HG03135 (cell line): ENCODE measurements at regions not wholly inside any gene's neighbourhood (a gene's known extent, or its start where the extent isn't known, plus 50 kb on each side); places are given as distances from the start of the nearest gene placed in this dataset.

Experiments
- ATAC-seq: cut with Tn5 transposase; IDR thresholded peaks from one replicate; pipeline ENCODE4 v1.9.1; 2021; ENCODE audit warnings: mild to moderate bottlenecking, moderate library complexity; ENCODE audit not compliant: unreplicated experiment

DNA sequence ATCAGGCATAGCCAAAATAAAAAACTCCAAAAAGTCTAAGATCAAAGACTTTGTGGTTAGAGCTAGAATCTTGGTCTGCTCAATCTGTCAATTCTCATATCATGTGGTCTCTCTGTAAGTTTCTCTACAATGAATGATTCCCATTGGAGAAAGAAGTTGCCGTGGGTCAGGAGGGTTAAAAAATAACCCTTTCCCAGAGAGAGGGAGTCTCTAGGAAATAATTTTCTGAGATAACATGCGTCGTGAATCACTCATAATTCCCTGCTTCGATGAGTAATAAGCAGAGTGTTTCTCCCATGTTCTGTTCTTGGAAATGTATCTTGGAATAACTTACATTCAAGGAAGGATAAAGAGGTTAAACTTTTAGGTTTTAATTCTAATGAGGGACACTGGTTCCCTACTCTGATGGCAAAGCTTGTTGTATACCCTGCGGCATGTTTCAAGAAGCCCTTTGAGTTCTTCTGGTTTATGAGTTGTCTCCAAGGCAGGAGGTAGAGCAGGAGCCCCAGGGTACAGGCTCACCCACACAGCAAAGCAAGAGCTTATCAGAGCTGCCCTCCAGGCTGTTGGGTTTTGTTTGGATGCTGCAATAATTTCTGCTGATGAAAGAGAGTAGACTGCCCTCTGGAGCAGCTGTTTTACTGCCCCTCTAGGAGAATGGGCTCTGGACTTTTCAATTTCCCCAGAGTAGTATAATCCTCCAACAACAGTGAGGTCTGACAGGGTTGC is 599.1 kb downstream of the QKI start:
- no peak for ATAC-seq

DNA sequence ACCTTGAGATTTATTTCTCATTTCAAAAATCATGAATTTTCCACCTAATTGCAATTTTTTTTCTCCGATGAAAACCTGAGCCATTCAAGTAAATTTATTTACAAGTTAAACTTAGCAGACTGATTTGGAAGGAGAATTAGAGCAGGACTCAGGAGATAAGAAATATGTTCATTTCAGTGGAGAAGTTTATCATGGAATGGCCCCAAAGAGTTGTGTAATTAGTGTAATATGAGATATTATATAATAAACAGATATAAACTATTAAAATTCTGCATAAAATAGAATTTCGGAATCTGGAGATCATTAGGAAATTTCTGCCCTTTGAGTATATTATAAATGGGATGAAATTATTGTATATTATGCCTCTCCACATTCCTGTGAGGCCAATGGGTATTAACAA is 596.8 kb downstream of the QKI start:
- ATAC-seq: no peak

DNA sequence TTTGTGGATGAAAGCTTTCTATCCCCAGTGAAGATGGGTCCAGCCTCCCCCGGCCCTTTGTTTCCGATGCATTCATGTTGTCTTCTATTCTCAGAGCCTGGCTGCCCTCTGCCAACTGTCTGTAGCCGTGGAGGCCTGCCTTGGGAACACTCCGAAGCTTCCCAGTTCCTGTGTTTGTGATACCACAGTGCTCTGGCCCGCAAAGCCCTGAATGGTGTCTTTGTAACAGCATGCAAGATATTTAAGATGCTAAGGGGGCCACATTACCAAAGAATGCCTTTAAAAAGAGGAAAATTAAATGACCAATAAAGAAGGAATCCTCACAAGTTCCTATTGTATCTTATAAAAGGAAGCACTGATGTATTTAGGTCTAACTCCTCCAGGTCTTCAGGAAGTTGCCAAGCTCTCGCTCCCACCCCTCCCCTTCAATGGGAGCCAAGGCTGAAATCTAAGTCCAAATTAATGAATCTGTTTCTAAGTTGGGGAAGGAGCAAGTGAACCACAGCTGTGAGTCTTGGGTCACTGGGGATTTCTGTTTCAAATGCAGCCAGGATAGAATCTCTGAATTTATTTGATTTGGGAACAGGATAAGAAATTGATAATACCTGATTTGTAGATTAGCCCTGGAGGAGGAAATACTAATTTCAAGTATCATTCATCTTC is 596.1 kb downstream of the QKI start:
- ATAC-seq: no peak

DNA sequence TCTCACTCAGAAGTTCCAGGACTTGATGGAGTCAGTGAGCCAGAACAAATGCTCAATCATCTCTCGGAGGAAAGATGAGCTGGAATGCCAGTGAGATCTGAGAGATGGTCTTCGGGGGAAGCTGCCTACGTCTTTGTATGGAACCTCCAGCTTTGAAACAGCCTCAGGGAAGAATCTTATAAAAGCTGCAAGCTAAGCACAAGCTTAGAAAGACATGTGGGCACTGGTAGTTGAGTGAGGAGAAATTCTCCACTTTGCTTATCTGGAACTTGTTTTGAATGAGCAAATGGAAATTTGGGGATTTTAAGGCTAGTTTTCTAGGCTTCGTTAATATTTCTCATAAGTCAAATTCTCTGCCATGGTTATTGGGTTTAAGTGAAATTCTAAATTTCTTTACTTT is 594.4 kb downstream of the QKI start:
- ATAC-seq: no peak

DNA sequence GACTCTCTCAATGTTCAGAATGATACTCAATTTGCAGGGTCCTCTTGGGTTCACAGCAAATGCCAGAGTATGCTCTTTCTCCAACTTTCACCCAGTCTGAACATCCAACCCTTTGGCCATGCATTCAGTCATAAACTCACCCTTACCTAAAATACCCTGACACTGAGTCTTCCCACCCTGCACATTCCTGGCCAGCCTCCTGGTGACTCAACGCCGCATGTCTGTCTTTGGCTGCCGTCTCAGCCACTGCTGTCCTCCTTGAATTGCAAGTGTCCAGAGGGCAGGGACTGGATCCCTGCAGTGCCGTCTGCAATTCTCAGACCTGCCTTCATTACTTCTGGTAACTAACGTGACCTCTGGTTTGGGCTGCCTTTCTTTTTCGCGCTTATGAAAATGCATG is 593.4 kb downstream of the QKI start:
- no peak for ATAC-seq

DNA sequence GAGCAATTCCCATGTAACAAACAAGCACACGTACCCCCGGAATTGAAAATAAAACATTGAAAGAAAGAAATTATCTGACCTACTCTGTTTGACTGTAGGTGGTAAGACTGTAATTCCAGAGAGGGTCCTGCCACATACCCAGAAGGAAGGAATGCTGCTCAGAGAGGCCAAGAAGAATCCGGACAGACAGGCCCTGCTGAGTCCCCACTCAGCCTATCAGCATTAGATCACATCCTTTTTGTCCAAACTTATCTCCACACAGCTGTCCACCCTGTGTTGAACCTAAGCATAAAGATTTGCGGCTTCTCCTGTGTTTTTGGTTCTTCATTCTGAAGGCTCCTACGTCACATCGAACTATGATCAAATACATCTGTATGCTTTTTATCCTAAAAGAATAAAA is 591.9 kb downstream of the QKI start:
- ATAC-seq: no peak

DNA sequence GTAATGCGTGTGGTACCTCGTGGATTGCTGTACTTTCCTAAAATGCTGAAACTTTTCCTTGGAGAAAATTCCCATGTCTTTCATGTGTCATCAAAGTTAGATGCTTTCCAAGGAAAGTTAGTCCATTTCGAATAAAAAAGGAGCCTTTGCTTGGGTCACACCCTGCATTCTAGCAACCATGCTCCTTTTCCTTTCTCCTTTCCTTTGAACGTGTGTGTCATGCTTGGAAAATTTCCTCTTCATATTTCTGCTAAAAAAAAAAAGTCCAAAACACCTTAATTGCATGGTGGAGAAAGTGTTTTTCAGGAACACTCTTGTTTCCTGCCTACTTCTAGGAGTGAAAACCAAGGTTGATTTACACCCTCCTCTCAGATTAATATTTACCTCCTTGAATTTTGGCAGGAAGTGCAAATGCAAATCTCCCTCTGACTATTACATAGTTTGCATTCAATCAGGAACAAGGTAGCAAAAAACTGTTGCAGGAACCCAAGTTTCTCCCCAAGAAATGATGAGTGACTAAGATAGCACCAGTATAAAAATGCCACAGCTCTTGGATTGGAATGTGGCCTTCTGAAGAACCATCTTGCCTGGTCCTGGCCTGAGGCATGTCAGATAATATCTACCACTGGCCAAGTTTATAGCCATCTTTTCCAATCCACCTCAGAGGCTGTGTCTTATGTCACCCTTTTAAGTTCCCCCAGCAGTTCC is 590.6 kb downstream of the QKI start:
- no peak for ATAC-seq

DNA sequence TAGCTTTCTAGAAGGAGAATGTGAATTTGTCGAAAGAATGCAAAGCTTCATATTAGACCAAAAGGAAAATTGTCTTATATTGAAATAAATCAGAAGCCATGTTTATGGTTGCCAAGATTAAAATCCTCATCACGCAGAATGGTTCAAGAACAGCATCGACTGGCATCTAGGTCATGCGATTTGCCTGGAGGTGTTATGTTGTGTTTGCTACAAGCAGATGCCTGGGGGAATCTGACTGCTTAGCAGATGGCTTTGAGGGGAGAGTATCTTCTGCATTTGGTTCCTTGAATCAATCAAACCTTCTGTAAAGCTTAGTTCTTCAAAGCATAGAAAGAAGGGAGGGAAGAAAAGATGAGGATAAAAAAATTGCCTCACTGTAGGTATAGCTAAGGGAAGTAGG is 585.8 kb downstream of the QKI start:
- ATAC-seq: no peak

DNA sequence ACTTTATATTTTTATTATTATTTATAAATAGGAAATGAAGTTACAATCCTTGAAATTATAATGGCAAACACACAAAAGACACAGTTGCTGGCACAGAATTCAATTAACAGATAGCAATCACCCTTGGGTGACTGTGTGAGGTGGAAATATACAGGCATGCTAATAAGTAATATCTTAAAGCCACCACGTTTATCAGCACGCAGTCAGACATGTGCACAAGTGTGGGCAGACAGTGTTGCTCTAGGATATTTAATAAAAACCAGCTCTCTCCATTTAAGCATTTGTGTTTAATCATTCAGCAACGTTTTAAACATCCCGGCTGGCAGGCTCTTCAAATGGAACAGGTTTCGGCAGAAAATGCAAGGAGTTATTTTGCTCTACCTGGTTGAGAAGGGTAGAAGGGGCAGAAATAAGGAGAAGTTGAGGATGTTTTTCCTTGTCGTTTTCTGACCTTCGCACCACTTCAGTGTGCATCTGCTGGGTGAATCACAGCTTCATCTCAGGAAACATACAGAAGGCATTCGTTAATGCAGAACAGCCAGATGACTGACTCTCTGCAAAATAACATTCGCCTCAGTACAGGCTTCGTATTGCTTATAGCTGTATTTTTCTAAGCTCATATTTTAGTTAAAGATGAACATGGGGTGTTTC is 585.1 kb downstream of the QKI start:
- no peak for ATAC-seq

DNA sequence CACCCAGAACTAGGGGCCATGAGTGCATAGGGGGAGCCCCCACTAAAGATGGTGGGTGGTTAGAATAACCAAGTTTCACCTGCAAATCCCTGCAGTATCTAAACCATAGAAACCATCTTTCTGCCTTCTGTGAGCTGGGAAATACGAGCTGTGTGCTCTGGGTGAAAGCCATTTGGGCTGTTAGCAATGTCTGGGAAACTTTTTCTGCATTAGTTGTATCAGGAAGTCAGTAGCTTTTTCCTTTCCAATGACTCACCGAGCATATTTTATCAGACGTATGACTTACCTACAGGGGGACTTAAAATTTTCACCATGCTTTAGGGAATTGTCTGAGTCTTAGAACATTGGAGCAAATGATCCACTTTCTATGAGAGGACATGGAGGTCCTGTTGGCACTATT is 584.0 kb downstream of the QKI start:
- no peak for ATAC-seq

DNA sequence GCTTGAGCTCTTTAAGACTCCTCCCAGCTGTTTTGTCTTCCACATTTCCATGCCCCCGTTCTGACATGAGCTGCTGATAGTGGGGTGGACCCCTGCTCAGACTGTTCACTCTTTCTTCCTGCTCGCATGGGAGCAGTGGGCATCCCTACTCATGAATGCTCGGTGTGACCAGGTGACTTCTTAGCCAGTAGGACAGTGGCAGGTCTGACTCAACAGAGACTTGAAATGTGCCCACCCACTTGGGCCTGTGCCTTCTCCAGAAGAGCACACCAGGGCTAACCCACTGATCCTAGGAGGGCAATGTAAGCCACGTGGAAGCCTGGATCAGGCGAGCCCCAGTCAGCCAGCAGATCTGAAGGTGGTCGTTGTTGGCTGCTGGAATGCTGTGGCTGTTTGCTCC is 582.0 kb downstream of the QKI start:
- no peak for ATAC-seq

DNA sequence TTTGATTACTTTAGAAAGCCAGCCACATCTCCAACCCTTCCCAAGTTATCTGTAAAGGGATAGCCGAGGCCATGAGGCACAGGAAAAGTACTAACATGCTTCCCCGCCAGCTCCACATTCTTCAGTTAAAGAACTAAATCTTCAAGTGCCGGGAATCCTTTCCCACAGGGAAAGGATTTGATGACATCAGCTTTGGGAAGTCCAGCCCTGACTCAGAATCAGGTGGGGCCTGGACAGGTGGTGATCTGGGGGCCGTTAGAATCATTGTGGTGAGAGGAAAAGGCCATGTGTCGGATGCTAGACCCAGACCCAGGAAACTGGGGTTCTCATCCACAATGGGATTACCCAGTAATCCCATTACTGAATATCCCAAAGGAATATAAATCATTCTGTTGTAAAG is 580.0 kb downstream of the QKI start:
- no peak for ATAC-seq

DNA sequence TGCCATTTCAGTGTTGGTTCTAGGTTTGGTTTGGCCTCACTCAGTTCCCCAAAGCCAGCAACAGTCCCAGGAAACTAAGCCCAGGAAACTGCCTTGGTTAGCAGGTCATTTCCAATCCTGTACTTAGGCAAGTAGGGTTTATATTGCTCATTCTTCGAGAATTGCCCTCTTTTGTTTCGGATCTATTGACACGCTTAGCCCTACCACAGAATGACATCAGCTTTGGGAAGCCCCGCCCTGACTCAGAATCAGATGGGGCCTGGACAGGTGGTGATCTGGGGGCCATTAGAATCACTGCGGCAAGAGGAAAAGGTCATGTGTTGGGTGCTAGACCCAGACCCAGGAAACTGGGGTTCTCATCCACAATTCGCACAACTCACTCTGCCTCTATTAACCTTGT is 578.2 kb downstream of the QKI start:
- no peak for ATAC-seq

DNA sequence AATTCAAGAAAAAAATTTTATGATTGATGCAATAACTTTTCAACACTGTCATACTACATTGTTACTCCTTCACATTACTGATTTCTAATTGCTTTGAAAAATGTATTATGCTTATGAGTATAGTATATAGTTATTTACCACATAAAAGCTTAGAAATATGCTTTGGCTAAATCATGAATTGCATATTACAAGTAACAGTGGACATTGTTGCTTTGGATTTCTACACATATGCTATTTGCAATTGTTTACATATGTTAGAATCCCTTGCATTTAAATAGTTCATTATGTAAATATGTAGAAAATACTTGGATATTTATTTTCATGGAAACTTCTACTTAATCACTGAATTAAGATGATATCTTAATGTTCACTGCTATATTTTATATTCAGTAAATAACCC is 577.5 kb downstream of the QKI start:
- no peak for ATAC-seq

DNA sequence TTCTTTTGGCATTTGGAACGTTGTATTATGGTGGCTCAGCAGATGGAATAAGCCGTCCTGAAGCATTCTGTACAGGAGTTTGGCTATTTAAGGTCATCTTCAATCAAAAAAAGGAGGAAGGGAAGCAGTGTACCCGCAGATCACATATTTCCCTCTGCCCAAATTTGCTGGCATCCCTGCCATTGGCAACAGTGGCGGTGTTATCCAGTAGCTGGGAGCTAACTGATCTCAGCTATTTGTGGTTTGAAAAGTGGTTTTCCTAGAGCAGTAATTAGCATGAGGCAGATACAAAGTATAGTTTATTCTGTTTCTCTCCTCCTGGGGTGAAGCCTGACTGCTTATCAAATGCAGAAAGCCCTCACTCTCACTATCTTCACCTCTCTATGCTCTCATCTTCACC is 576.8 kb downstream of the QKI start:
- ATAC-seq: no peak

DNA sequence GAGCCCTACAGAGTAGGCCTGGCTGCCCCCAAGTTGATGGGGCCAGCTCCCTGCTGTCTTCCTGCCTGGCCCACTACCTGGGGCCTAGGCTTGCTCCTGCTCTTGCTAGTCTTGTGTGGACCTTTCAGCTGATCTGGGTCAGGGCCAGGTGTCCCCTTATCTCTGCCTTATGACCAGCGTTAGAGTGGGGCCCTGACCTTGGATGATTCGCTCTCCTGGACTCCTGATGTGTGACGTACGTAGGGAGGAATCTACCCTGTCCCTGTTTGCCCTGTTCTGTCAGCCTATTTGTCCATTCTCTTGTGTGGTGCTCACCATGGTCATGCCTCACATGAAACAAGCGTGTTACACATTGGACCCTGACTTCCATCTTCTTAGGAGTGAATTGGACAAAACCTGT is 571.8 kb downstream of the QKI start:
- no peak for ATAC-seq

DNA sequence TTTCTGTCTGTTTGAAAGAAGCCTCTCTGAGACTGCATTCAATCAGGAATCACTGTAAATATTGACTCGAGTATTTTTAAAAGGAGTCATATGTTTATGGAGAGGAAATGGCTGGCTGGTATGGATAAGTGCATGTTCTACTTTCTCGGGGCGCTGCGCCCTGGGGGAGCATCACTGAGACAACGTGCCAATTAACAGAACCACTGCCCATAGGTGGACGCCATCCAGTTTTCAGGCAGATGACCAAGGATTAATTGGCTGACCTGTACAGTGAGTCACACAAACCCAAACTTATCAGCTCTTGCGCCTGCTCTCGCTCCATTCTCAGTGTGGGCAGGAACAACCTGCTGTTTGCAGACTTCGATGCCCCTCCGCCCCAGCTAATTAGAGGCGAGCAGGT is 571.2 kb downstream of the QKI start:
- no peak for ATAC-seq

DNA sequence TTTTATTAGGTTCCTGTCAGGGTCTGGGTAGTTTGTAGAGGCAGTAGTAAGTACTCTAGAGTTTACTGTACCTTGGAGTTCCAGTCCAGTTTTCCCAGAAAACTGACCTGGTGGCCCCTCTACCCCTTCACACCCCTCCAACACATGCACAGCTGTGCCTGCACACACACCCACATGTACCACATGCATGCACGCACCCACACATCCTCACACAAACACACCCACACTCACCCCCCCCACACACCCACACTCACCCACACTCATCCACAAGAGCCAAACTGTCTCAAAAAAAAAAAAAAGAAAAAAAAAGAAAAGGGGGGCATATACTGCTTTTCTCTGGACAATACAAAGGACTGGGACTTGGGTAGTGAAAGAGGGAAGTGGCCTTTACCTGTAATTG is 570.5 kb downstream of the QKI start:
- no peak for ATAC-seq

DNA sequence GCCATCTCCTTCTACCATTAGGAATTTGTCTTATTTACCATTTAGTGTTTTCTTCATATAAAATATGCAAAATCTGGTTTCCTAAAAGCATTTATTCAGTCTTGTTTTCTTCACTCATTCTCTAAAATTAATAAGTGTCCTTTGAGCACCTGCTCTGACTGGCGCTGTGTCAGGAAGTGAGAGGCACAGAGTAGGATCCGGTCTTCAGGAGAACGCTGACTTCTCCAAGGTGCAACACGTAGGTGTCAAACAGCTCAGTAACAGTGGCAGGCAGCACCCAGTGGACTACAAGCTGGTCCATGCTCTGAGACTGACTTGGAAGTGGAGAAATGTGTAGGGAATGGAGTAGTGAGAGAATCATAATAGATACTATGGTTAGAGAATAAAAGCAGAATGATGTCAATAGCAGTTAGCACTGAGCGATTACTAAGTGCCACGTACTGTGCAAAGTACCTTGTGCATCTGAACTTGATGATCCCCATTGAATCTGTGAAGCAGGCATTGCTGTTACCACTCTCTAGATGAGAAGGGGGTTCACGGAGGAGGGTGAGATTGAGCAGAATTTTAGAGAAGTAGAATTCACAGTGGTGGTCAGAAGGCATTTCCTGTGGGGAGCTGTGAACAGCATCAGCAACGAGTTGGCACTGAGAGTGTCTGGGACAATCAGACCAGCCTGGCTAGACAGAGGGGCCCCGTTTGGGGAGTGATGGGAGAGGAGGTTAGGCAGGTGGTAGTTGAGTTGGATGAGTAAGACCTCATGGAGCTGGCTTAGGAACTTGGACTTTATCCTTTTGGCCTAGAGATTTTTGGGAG is 569.8 kb downstream of the QKI start:
- peak; percentile 55 for ATAC-seq

DNA sequence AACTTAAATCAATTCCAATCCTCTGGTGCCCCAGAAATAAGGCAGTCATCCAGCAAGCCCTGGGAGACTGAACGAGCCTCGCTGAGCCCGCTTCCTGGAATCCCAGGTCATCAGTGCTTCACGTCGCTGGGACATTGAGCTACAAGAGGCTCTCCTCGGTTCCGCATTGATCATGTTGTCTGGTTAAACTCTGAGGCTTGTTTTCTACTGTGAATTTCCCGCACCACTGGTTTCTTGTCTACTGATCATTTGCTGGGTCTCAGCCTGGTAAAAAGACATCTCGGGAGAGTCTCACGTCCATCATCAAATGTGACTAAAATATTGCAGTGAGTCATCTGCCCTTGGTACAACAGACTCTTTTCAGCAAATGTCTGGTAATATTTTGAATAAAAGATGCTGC is 569.2 kb downstream of the QKI start:
- no peak for ATAC-seq

DNA sequence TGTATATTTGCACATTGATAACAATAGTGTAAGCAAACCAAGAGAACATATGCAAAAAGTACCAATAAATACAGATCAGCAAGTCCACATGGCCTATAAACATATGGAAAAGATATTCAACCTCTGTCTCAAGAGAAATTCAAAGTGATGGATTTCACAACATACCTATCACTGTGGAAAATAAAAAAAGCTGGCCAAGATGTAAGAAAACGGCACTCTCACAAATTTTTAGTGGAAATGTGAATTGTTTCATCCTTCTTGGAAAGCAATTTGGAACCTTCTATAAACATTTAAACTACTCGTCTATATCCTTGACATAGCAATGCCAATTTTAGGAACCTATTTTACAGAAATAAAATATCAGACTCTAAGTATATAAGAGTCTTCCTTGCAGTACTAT is 559.8 kb downstream of the QKI start:
- no peak for ATAC-seq
